GM23338 (cell line): ENCODE measurements at regions not wholly inside any gene's neighbourhood (a gene's known extent, or its start where the extent isn't known, plus 50 kb on each side); places are given as distances from the start of the nearest gene placed in this dataset.

Experiments
- CTCF ChIP-seq, 2 experiments: fragments of 200-600 bp in 1 of 2; sonication (generic) in 1 of 2; conservative IDR thresholded peaks; 2 replicates each; pipeline versions ENCODE4 v1.5.1 to v1.6.1; 2016 to 2017; ENCODE audit warnings: antibody characterized with exemption in 2 of 2, low read depth in 2 of 2, mild to moderate bottlenecking in 2 of 2, moderate library complexity in 1 of 2
- EZH2phosphoT487 ChIP-seq: fragments of 200-600 bp; sonication (generic); IDR thresholded peaks from one replicate; pipeline ENCODE4 v1.8.1; 2018; ENCODE audit warnings: antibody characterized with exemption; ENCODE audit not compliant: unreplicated experiment

- TF ChIP-seq CTCF (conservative IDR thresholded peaks at IDR 0.05; ENCODE audit: low read depth in 2 of 2) (no peak), EZH2phosphoT487 (no peak)
Observed at GRCh38 chr18:75157381-75157780, 51.6 kb downstream of the PTGR3 start.
